ENCODE measurements at regions not wholly inside any gene's neighbourhood (a gene's known extent, or its start where the extent isn't known, plus 50 kb on each side); places are given as distances from the start of the nearest gene placed in this dataset.
A peak's percentile ranks its signal among the peaks of the same experiment; 100 is the strongest.

- DNase-seq: no peak
Observed at GRCh38 chr2:114139542-114139941, 249.7 kb downstream of the ACTR3 start.

GRCh38 chr2:114156366-114157056, 266.6 kb downstream of the ACTR3 start:
- DNase-seq: no peak

- no peak for DNase-seq
Observed at GRCh38 chr2:114157057-114157385, 267.1 kb downstream of the ACTR3 start.

- no peak for DNase-seq
Observed at GRCh38 chr2:114160263-114160981, 270.5 kb downstream of the ACTR3 start.

- no peak for DNase-seq
Observed at GRCh38 chr2:114161371-114161770, 271.5 kb downstream of the ACTR3 start.

- no peak for DNase-seq
Observed at GRCh38 chr2:114167799-114168198, 274.6 kb upstream of the DPP10 start.

GRCh38 chr2:114170070-114170469, 272.4 kb upstream of the DPP10 start:
- no peak for DNase-seq

- no peak for DNase-seq
Observed at GRCh38 chr2:114175507-114175906, 266.9 kb upstream of the DPP10 start.

- DNase-seq: no peak
Observed at GRCh38 chr2:114185501-114185900, 256.9 kb upstream of the DPP10 start.

- DNase-seq: no peak
Observed at GRCh38 chr2:114192362-114192761, 250.1 kb upstream of the DPP10 start.

- DNase-seq: no peak
Observed at GRCh38 chr2:114201781-114202180, 240.7 kb upstream of the DPP10 start.

GRCh38 chr2:114203679-114204078, 238.8 kb upstream of the DPP10 start:
- DNase-seq: no peak

- DNase-seq: no peak
Observed at GRCh38 chr2:114213808-114214207, 228.6 kb upstream of the DPP10 start.

GRCh38 chr2:114218383-114218782, 224.1 kb upstream of the DPP10 start:
- DNase-seq: no peak

- DNase-seq: no peak
Observed at GRCh38 chr2:114219456-114219855, 223.0 kb upstream of the DPP10 start.

GRCh38 chr2:114222344-114222743, 220.1 kb upstream of the DPP10 start:
- DNase-seq: peak; percentile 4

GRCh38 chr2:114231921-114232320, 210.5 kb upstream of the DPP10 start:
- no peak for DNase-seq

GRCh38 chr2:114237331-114237730, 205.1 kb upstream of the DPP10 start:
- DNase-seq: no peak

- DNase-seq: no peak
Observed at GRCh38 chr2:114238910-114239559, 203.4 kb upstream of the DPP10 start.

- DNase-seq: no peak
Observed at GRCh38 chr2:114248648-114249047, 193.8 kb upstream of the DPP10 start.

GRCh38 chr2:114252713-114253112, 189.7 kb upstream of the DPP10 start:
- no peak for DNase-seq

GRCh38 chr2:114254875-114255274, 187.6 kb upstream of the DPP10 start:
- DNase-seq: no peak

- no peak for DNase-seq
Observed at GRCh38 chr2:114259389-114259788, 183.1 kb upstream of the DPP10 start.

- no peak for DNase-seq
Observed at GRCh38 chr2:114261366-114261765, 181.1 kb upstream of the DPP10 start.

Measured in NCI-H774 (cell line).